ENCODE measurements at regions not wholly inside any gene's neighbourhood (a gene's known extent, or its start where the extent isn't known, plus 50 kb on each side); places are given as distances from the start of the nearest gene placed in this dataset.

- TF ChIP-seq REST (IDR thresholded peaks at IDR 0.05; ENCODE audit: borderline replicate concordance) (peak; percentile 13; the same call in 1 of the 2 replicates), REST (CRISPR knock-in tag; IDR thresholded peaks at IDR 0.05; ENCODE audit: low read depth) (no peak), ZNF766 (CRISPR knock-in tag; conservative IDR thresholded peaks at IDR 0.05) (0 out of 2 replicates have a peak, but pooled peaks have one; percentile 24), EP300 (IDR thresholded peaks at IDR 0.05; ENCODE audit: low read length) (peak; percentile 96), TEAD2 (tag; IDR thresholded peaks at IDR 0.05) (no peak), FOXP1 (CRISPR knock-in tag; IDR thresholded peaks at IDR 0.05) (no peak), FOS (IDR thresholded peaks at IDR 0.05; ENCODE audit: extremely low read depth, insufficient read length) (peak; percentile 26), ESRRA (IDR thresholded peaks at IDR 0.05; ENCODE audit: borderline replicate concordance, low read depth) (peak; percentile 93; the same call in 1 of the 2 replicates), FOXJ2 (tag; IDR thresholded peaks at IDR 0.05) (0 out of 2 replicates have a peak, but pooled peaks have one; percentile 59), MYBL2 (IDR thresholded peaks at IDR 0.05; ENCODE audit: low read depth) (peak; percentile 36; the same call in 1 of the 2 replicates), MYBL2 (CRISPR knock-in tag; IDR thresholded peaks at IDR 0.05; ENCODE audit: borderline replicate concordance) (no peak), PYGO2 (tag; IDR thresholded peaks at IDR 0.05) (peak; percentile 42; the same call in 1 of the 2 replicates), PHF20 (IDR thresholded peaks at IDR 0.05; ENCODE audit: partially characterized antibody) (no peak), TBL1XR1 (IDR thresholded peaks at IDR 0.05; ENCODE audit: low read length in 2 of 2) (peak; percentile 57 to 92; a peak in 2 of 4 replicates), SMARCA5 (IDR thresholded peaks at IDR 0.05) (no peak), SMAD3 (CRISPR knock-in tag; conservative IDR thresholded peaks at IDR 0.05) (no peak), KDM5B (IDR thresholded peaks at IDR 0.05; ENCODE audit: insufficient replicate concordance, low read depth, low read length) (no peak), MBD2 (IDR thresholded peaks at IDR 0.05; ENCODE audit: borderline replicate concordance, low read depth) (peak; percentile 68; the same call in 1 of the 2 replicates), DPF2 (IDR thresholded peaks at IDR 0.05) (peak; percentile 97)
Observed at GRCh38 chr2:215619022-215619958, 183.4 kb upstream of the FN1 start (continued).
